Body of pancreas (tissue), 4 donors: ENCODE measurements at regions not wholly inside any gene's neighbourhood (a gene's known extent, or its start where the extent isn't known, plus 50 kb on each side); places are given as distances from the start of the nearest gene placed in this dataset.
"Not testable (repeated sequence)": the region's sequence is repeated elsewhere in the genome, so short reads cannot be mapped to it uniquely, and the experiment has no call there.

Source experiments
- ATAC-seq: fragments of 150-250 bp; one replicate; pipeline ENCODE4 v1.9.1; 2016
- DNase-seq, 4 donors: peaks; one replicate each; pipeline ENCODE4 v3.0.0-alpha.2; 2019
- H3K27ac ChIP-seq, 4 donors: fragments of 200-600 bp; sonication (generic); 1 replicate in 3 of 4; 2 replicates in 1 of 4; pipeline versions ENCODE4 v1.5.1 to v1.6.1; 2016 to 2019; ENCODE audit warnings: mild to moderate bottlenecking in 1 of 4, mixed read lengths in 1 of 4, moderate library complexity in 1 of 4
- H3K27me3 ChIP-seq, 2 donors: fragments of 200-600 bp; sonication (generic); one replicate each; pipeline ENCODE4 v1.6.0; 2016; ENCODE audit warnings: mild to moderate bottlenecking in 1 of 2
- H3K36me3 ChIP-seq, 2 donors: fragments of 200-600 bp; sonication (generic); replicated peaks in 1 of 2; 2 replicates each; pipeline ENCODE4 v1.5.1; 2016; ENCODE audit warnings: low read depth in 2 of 2; ENCODE audit not compliant: insufficient read depth in 1 of 2
- H3K4me1 ChIP-seq: fragments of 200-600 bp; sonication (generic); one replicate; pipeline ENCODE4 v1.6.0; 2016
- H3K4me3 ChIP-seq, 2 donors: fragments of 200-600 bp; sonication (generic); 1 replicate in 1 of 2; 2 replicates in 1 of 2; pipeline ENCODE4 v1.5.1; 2016 to 2019
- H3K9me3 ChIP-seq, 3 donors: fragments of 200-600 bp; sonication (generic); 1 replicate in 2 of 3; 2 replicates in 1 of 3; pipeline ENCODE4 v1.5.1; 2016
- POLR2A ChIP-seq, 3 donors: fragments of 450-650 bp; IDR thresholded peaks; one replicate each; pipeline ENCODE4 v1.6.1; 2016; ENCODE audit warnings: antibody characterized with exemption in 3 of 3, mild to moderate bottlenecking in 2 of 3
- WGBS, 2 donors: methylation state at CpG; one replicate each; pipeline ENCODE4 v1.1.5; 2017; 5-methylcytosine and 5-hydroxymethylcytosine counted together
- intact Hi-C: fragments of 100-400 bp; cut with DNase I; formaldehyde crosslinking; loops from one replicate; pipeline ENCODE4 v1.15.1; 2023
- TF ChIP-seq, protein P1 (sequence below), 7 experiments: fragments of 450-650 bp in 4 of 7; fragments of 200-600 bp in 3 of 7; sonication (generic) in 3 of 7; IDR thresholded peaks; one replicate each; pipeline ENCODE4 v1.5.1; 2016 to 2019; ENCODE audit warnings: antibody characterized with exemption in 7 of 7

DNA sequence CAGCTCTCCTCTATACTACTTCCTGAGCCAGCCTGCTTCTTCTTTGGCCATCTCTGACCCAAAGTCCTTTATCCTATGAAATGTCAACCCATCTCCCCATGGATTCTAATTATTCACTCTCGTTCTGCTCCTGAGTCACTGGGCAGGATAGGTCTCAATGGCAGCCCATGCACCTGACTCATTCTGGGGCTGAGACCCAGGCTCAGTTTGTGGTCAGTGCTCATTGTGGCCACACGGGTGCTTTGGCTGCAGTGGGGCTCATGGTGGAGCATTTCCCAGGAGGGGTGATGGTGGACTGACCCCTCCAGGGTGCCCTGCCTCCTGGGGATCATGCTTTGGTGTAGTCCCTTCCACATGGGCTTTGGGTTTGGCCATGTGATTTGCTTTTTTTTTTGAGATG lies 154.8 kb upstream of the WSCD1 start:
- Histone ChIP-seq H3K36me3 (no peaks in the 10 kb centered on the region), H3K27ac (no peak overlapping the region), H3K27me3 (no peaks in the 10 kb centered on the region), H3K4me1 (no peaks in the 10 kb centered on the region), H3K9me3 (no peaks in the 10 kb centered on the region), H3K4me3 (no peak overlapping the region)
- no peak for ATAC-seq
- DNase-seq = no peak
- intact Hi-C loops = no loop called here
- WGBS, 2 donors = 44 to 69% methylated on average over 1 to 2 of the region's 2 CpGs
- TF ChIP-seq, protein P1, sequence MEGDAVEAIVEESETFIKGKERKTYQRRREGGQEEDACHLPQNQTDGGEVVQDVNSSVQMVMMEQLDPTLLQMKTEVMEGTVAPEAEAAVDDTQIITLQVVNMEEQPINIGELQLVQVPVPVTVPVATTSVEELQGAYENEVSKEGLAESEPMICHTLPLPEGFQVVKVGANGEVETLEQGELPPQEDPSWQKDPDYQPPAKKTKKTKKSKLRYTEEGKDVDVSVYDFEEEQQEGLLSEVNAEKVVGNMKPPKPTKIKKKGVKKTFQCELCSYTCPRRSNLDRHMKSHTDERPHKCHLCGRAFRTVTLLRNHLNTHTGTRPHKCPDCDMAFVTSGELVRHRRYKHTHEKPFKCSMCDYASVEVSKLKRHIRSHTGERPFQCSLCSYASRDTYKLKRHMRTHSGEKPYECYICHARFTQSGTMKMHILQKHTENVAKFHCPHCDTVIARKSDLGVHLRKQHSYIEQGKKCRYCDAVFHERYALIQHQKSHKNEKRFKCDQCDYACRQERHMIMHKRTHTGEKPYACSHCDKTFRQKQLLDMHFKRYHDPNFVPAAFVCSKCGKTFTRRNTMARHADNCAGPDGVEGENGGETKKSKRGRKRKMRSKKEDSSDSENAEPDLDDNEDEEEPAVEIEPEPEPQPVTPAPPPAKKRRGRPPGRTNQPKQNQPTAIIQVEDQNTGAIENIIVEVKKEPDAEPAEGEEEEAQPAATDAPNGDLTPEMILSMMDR (IDR thresholded peaks at IDR 0.05) = no peak
- no peak for TF ChIP-seq POLR2A (IDR thresholded peaks at IDR 0.05)

DNA sequence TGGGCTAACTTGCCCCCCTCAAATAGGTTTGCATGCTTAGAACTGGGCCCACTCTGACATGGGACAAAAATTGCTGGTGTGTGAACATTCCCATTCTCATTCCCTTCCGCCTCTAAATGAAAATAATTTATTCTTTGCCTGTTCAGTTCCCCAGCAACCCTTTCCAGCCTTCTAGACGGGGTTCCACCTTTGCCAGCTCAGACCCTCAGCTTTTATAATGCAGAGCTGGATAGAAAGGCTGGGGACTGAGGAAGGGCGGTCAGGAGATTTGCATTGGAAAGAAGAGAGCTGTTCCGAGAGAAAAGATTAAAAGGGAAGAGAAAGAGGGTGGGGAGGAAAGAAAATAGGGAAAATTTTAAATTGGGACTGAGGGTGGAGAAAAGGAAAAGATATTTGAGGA lies 151.1 kb upstream of the WSCD1 start:
- ATAC-seq = no peak
- no peaks in the 10 kb centered on the region for H3K27me3 ChIP-seq
- no peaks in the 10 kb centered on the region for H3K4me1 ChIP-seq
- DNase-seq = no peak
- WGBS, 2 donors = 66 to 70% methylated on average over 4 of the region's 4 CpGs
- H3K36me3 ChIP-seq = no peaks in the 10 kb centered on the region
- no peak overlapping the region for H3K4me3 ChIP-seq
- intact Hi-C loops = no loop called here
- H3K9me3 ChIP-seq = no peaks in the 10 kb centered on the region
- TF ChIP-seq POLR2A (IDR thresholded peaks at IDR 0.05) = no peak
- TF ChIP-seq, protein P1 (IDR thresholded peaks at IDR 0.05) = no peak
- H3K27ac ChIP-seq = no peak overlapping the region

DNA sequence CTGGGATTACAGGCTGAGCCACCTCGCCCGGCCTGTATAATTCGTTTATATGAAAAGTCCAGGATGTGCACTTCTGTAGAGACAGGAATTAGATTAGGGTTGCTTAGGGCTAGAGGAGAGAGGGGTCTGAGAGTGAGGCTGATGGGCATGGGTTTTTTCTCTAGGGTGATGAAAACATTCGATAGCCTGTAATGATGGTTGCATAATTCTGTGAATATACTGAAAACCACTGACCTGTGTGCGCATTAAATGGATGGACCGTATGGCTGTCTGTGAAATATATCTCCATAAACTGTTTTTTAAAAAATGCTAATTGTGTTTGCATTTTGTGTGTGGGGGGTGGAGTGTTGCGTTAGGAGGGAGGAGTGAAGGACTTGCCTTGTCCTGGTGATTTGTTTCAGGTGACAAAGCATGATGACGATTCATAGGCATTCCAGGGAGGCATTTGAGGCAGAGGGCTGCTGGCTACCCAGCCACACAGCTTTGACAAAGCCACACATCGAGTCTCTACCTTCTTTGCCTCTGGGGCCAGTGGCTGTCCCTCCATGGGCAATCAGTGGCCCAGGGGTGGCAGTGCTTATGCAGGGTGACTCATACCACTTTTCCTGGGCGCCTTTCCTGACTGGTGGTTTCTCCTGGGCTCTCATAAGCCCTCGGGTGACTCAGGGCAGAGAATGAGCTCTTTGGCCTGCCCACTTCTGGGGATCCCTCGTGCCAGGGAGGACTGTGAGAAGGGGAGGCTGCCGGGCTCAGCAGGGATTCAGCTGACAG lies 148.5 kb upstream of the WSCD1 start:
- 66 to 72% methylated on average over 12 to 13 of the region's 13 CpGs for WGBS, 2 donors
- intact Hi-C loops = no loop called here
- no peaks in the 10 kb centered on the region for H3K27me3 ChIP-seq
- no peak for ATAC-seq
- no peaks in the 10 kb centered on the region for H3K9me3 ChIP-seq
- H3K36me3 ChIP-seq = no peaks in the 10 kb centered on the region
- TF ChIP-seq, protein P1 (IDR thresholded peaks at IDR 0.05) = no peak
- no peak for TF ChIP-seq POLR2A (IDR thresholded peaks at IDR 0.05)
- no peaks in the 10 kb centered on the region for H3K4me1 ChIP-seq
- no peak for DNase-seq
- H3K4me3 ChIP-seq = no peak overlapping the region
- H3K27ac ChIP-seq = no peak overlapping the region

DNA sequence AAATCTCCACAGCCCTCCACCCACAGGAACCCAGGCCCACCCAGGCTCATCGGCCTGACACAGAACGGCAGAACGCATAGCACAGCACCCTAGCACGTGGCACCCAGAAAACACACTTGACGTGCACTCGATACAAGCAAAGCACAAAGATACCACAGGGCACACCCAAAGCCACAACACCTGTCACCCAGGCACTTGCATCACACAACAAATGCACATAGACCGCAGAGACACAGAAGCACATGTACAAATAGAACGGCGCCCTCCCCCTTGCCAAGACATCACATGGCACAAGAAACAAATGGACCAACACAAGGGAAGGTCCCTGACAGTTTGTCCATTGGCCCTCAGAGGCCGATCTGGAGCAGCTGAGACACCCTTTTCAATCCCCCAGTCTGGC lies 147.7 kb upstream of the WSCD1 start:
- ATAC-seq = no peak
- no peak for DNase-seq
- H3K27me3 ChIP-seq = no peaks in the 10 kb centered on the region
- no peak overlapping the region for H3K27ac ChIP-seq
- H3K4me3 ChIP-seq = no peak overlapping the region
- WGBS, 2 donors = 88 to 90% methylated on average over 10 of the region's 10 CpGs
- intact Hi-C loops = no loop called here
- TF ChIP-seq POLR2A (IDR thresholded peaks at IDR 0.05) = no peak
- TF ChIP-seq, protein P1 (IDR thresholded peaks at IDR 0.05) = no peak
- H3K36me3 ChIP-seq = no peaks in the 10 kb centered on the region
- H3K9me3 ChIP-seq = no peaks in the 10 kb centered on the region
- H3K4me1 ChIP-seq = no peaks in the 10 kb centered on the region

DNA sequence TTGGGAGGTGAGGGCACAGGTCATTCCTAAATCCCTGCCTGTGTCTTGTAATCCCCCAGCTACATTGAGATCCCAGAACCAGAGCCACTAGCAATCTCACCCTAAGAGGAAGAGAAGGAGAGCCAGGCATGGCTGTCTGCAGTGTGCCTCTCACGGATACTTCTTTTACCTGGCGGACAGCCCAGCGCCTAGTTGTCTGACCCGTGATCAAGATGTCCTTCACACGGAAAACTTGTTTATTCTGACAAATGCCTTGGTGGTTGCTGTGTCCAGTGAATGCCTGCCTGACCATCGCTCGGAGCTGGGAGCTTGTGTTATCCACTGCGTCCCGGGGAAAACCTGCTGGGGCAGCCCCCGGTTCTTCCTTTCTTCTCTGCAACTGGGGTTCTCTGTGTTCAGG lies 140.5 kb upstream of the WSCD1 start:
- H3K9me3 ChIP-seq = no peaks in the 10 kb centered on the region
- H3K4me3 ChIP-seq = no peak overlapping the region
- TF ChIP-seq, protein P1 (IDR thresholded peaks at IDR 0.05) = no peak
- TF ChIP-seq POLR2A (IDR thresholded peaks at IDR 0.05) = no peak
- no peaks in the 10 kb centered on the region for H3K36me3 ChIP-seq
- H3K27me3 ChIP-seq = no peaks in the 10 kb centered on the region
- 77 to 92% methylated on average over 10 of the region's 10 CpGs for WGBS, 2 donors
- DNase-seq = no peak
- ATAC-seq = no peak
- H3K4me1 ChIP-seq = no peaks in the 10 kb centered on the region
- intact Hi-C loops = no loop called here
- H3K27ac ChIP-seq = no peak overlapping the region

DNA sequence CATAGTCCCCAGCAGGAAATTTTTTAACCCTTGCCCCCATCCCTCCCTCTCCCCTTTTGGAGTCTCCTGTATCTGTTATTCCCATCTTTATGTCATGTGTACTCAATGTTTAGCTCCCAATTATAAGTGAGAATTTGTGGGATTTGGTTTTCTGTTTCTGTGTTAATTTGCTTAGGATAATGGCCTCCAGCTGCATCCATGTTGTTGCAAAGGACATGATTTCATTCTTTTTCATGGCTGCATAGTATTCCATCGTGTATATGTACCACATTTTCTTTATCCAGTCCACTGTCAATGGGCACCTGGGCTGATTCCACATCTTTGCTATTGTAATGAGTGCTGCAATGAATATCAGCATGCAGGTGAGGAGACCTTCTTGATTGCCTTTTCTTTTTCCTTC lies 139.6 kb upstream of the WSCD1 start:
- H3K4me3 ChIP-seq, H3K9me3 ChIP-seq, intact Hi-C loops, H3K36me3 ChIP-seq, H3K27ac ChIP-seq, H3K4me1 ChIP-seq, DNase-seq, ATAC-seq, H3K27me3 ChIP-seq: not testable (repeated sequence)
- WGBS, 2 donors = 52 to 64% methylated on average over 1 of the region's 1 CpG
